ENCODE measurements at regions not wholly inside any gene's neighbourhood (a gene's known extent, or its start where the extent isn't known, plus 50 kb on each side); places are given as distances from the start of the nearest gene placed in this dataset.

DNA sequence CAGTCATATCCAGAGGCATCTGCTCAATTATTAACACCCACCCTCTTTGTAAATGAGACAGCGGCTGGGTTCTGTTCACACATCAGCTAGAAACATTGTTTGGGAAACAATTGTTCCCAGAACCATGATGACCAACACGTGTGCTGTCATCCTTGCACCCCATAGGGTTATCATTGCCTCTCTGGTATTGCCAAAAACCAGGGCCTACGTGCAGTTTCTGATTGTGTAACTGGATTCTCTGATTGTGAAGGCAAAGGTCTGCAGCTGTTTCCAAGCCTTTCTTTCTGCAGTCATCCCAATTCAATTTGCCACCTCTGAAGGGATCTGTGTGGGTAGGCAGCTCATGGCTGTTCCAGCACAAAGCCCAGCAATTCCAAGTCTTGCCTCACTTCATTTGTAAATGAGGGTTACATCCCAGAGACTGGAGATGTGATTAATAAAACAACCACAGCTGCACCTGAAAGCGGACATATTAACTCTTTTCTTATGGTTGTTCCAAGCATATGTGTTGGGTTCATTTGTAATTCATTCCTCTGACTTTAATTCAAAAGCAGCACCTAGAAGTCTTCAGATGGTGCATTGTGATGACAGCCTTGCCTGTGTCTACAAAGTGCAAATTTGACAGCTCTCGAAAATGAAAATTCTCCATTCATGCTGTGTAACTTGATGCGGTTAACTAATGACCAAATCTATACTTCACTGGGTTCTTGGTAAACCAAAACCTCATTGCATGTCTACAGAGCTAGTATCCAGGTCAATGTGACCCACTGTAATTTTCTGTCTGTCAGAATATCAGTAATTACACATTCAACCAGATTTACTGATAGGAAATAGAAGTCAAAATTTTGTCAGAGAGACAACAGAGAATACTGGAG lies 66.6 kb downstream of the YIPF5 start:
- no peaks in the 10 kb centered on the region for H3K36me3 ChIP-seq (ENCODE audit: insufficient read depth, low read length)
- H3K4me1 ChIP-seq (ENCODE audit: control insufficient read depth, insufficient read depth, low read length, unreplicated experiment) = no peaks in the 10 kb centered on the region
- no peak overlapping the region for H3K4me3 ChIP-seq (ENCODE audit: low read depth, low read length)
- H3K27ac ChIP-seq (ENCODE audit: low read depth, low read length) = no peak overlapping the region
- no peaks in the 10 kb centered on the region for H3K27me3 ChIP-seq (ENCODE audit: insufficient read depth, low read length)
- no peaks in the 10 kb centered on the region for H3K79me2 ChIP-seq (ENCODE audit: control insufficient read depth, insufficient read depth, low read length, unreplicated experiment)
- no peak overlapping the region for H2AFZ ChIP-seq (ENCODE audit: low read length, unreplicated experiment)

DNA sequence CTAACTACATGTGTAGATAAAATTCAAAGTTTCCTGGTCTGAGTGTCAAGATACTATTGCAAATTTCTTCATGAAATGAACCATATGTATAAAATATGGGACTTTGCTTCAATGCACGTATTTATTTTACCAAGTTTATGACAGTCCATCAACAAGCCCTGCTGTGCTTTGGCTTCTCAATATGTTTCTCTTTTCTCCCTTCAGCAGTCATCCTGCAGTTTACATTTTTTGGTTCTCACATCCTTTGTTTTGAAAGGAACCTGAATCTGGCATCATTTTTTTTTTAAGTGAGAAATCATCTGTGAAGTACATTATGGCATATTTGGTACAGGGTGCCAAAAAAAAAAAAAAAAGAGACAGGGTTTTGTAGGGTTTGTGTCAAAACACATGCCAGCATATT lies 65.1 kb downstream of the YIPF5 start:
- H3K36me3 ChIP-seq (ENCODE audit: insufficient read depth, low read length) = no peaks in the 10 kb centered on the region
- no peak overlapping the region for H2AFZ ChIP-seq (ENCODE audit: low read length, unreplicated experiment)
- H3K79me2 ChIP-seq (ENCODE audit: control insufficient read depth, insufficient read depth, low read length, unreplicated experiment) = no peaks in the 10 kb centered on the region
- no peaks in the 10 kb centered on the region for H3K27me3 ChIP-seq (ENCODE audit: insufficient read depth, low read length)
- no peak overlapping the region for H3K4me3 ChIP-seq (ENCODE audit: low read depth, low read length)
- H3K4me1 ChIP-seq (ENCODE audit: control insufficient read depth, insufficient read depth, low read length, unreplicated experiment) = no peaks in the 10 kb centered on the region
- H3K27ac ChIP-seq (ENCODE audit: low read depth, low read length) = no peak overlapping the region

DNA sequence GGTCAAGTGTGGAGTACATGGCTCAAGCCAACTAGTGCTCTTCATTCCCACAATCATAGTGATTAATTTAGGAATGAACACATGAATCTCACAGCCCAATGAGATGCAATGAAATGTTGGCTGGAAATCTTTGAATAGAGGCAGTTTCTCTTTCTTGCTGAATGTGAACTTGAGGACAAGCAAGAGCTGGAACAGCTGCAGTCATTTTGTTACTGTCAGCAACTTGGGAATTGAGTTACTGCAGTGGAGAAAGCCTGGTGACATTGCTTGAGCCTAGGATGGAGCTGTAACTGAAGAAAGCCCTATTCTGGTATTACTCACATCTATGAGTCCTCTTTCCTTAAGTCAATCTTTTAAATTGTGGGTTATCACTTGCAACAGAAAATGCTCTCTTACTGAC lies 62.3 kb downstream of the YIPF5 start:
- no peak overlapping the region for H3K27ac ChIP-seq (ENCODE audit: low read depth, low read length)
- no peaks in the 10 kb centered on the region for H3K79me2 ChIP-seq (ENCODE audit: control insufficient read depth, insufficient read depth, low read length, unreplicated experiment)
- no peaks in the 10 kb centered on the region for H3K36me3 ChIP-seq (ENCODE audit: insufficient read depth, low read length)
- no peaks in the 10 kb centered on the region for H3K4me1 ChIP-seq (ENCODE audit: control insufficient read depth, insufficient read depth, low read length, unreplicated experiment)
- H3K4me3 ChIP-seq (ENCODE audit: low read depth, low read length) = no peak overlapping the region
- H3K27me3 ChIP-seq (ENCODE audit: insufficient read depth, low read length) = no peaks in the 10 kb centered on the region
- no peak overlapping the region for H2AFZ ChIP-seq (ENCODE audit: low read length, unreplicated experiment)

All from ACC112 (cell line).